ENCODE measurements at regions not wholly inside any gene's neighbourhood (a gene's known extent, or its start where the extent isn't known, plus 50 kb on each side); places are given as distances from the start of the nearest gene placed in this dataset.

DNA sequence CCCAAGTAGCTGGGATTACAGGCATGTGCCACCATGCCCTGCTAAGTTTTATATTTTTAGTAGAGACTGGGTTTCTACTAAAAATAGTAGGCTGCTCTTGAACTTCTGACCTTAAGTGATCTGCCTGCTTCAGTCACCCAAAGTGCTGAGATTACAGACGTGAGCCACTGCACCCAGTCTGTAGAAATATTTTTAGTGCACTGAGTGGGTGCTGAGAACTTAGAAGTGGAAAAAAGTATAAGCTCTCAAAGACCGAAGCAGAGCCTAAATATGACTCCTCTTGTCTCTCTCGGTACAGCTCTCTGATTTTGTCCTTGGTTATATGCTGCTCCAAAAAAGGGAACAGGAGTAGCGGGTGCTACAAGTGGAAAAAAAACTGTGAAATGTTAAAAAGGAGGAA, 353.8 kb upstream of the IZUMO3 start (continued):
- TF ChIP-seq, protein P1, sequence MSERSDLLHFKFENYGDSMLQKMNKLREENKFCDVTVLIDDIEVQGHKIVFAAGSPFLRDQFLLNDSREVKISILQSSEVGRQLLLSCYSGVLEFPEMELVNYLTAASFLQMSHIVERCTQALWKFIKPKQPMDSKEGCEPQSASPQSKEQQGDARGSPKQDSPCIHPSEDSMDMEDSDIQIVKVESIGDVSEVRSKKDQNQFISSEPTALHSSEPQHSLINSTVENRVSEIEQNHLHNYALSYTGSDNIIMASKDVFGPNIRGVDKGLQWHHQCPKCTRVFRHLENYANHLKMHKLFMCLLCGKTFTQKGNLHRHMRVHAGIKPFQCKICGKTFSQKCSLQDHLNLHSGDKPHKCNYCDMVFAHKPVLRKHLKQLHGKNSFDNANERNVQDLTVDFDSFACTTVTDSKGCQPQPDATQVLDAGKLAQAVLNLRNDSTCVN (tag by site-specific recombination; optimal IDR thresholded peaks at IDR 0.05), result no peak
- TF ChIP-seq ZFP3 (tag by site-specific recombination; IDR thresholded peaks at IDR 0.05; ENCODE audit: low read depth) (no peak), ZNF366 (tag by site-specific recombination; conservative IDR thresholded peaks at IDR 0.05) (no peak), ZNF23 (tag by site-specific recombination; IDR thresholded peaks at IDR 0.05; ENCODE audit: borderline replicate concordance) (no peak), ZNF747 (tag by site-specific recombination; IDR thresholded peaks at IDR 0.05) (no peak), ZNF610 (tag by site-specific recombination; IDR thresholded peaks at IDR 0.05; ENCODE audit: borderline replicate concordance) (no peak), ZNF114 (tag by site-specific recombination; IDR thresholded peaks at IDR 0.05) (no peak)
- TF ChIP-seq, protein P2, sequence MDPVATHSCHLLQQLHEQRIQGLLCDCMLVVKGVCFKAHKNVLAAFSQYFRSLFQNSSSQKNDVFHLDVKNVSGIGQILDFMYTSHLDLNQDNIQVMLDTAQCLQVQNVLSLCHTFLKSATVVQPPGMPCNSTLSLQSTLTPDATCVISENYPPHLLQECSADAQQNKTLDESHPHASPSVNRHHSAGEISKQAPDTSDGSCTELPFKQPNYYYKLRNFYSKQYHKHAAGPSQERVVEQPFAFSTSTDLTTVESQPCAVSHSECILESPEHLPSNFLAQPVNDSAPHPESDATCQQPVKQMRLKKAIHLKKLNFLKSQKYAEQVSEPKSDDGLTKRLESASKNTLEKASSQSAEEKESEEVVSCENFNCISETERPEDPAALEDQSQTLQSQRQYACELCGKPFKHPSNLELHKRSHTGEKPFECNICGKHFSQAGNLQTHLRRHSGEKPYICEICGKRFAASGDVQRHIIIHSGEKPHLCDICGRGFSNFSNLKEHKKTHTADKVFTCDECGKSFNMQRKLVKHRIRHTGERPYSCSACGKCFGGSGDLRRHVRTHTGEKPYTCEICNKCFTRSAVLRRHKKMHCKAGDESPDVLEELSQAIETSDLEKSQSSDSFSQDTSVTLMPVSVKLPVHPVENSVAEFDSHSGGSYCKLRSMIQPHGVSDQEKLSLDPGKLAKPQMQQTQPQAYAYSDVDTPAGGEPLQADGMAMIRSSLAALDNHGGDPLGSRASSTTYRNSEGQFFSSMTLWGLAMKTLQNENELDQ (tag by site-specific recombination; IDR thresholded peaks at IDR 0.05; ENCODE audit: low read depth), result no peak

DNA sequence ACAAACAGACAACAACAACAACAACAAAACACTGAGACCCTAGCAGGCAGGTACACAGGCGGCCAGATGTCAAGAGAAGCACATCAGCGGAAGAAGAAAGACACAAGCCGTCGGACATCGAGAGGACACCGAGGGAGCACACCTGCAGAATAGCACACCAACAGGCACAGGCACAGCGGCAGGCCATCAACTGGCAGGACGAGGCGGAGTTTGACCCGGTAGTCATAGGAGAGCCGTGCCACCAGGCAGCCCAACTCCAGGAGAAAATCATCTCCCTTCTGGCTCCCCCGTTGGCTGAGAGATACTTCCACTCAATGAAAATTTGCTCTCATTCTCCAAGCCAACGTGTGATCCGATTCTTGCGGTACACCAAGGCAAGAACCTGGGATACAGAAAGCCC, 352.1 kb upstream of the IZUMO3 start:
- H3K4me1 ChIP-seq (ENCODE audit: control insufficient read depth, insufficient read depth, low read length), result no peaks in the 10 kb centered on the region
- no peak overlapping the region for H3K4me3 ChIP-seq (ENCODE audit: low read depth, low read length)
- no peaks in the 10 kb centered on the region for H3K36me3 ChIP-seq (ENCODE audit: control insufficient read depth in 2 of 2, insufficient read depth in 1 of 2, low read length in 2 of 2)
- CTCF ChIA-PET, result no interaction called here
- no peaks in the 10 kb centered on the region for H3K9me3 ChIP-seq (ENCODE audit: control insufficient read depth, insufficient read depth, low read depth, low read length)
- no peak overlapping the region for H3K27ac ChIP-seq (ENCODE audit: extremely low read depth, low read depth, low read length)
- TF ChIP-seq GLIS1 (tag by site-specific recombination; IDR thresholded peaks at IDR 0.05) (no peak), ZEB2 (tag by site-specific recombination; IDR thresholded peaks at IDR 0.05) (no peak), ZNF433 (tag by site-specific recombination; IDR thresholded peaks at IDR 0.05; ENCODE audit: low read depth) (no peak), ZNF621 (tag by site-specific recombination; IDR thresholded peaks at IDR 0.05) (no peak), ZNF37A (tag by site-specific recombination; IDR thresholded peaks at IDR 0.05) (no peak), ZNF274 (IDR thresholded peaks at IDR 0.05; ENCODE audit: low read length) (no peak), ZNF274 (tag by site-specific recombination; IDR thresholded peaks at IDR 0.05; ENCODE audit: borderline replicate concordance) (no peak), OSR2 (tag by site-specific recombination; IDR thresholded peaks at IDR 0.05) (no peak), ZNF324 (tag by site-specific recombination; IDR thresholded peaks at IDR 0.05) (no peak), ZNF701 (tag by site-specific recombination; IDR thresholded peaks at IDR 0.05) (no peak), BCL11A (tag by site-specific recombination; IDR thresholded peaks at IDR 0.05; ENCODE audit: low read depth) (no peak), KLF10 (tag by site-specific recombination; IDR thresholded peaks at IDR 0.05) (no peak), SCRT2 (tag by site-specific recombination; IDR thresholded peaks at IDR 0.05) (no peak), BCL11B (tag by site-specific recombination; IDR thresholded peaks at IDR 0.05; ENCODE audit: low read depth) (no peak), ZNF629 (tag by site-specific recombination; IDR thresholded peaks at IDR 0.05) (no peak), KLF16 (tag by site-specific recombination; IDR thresholded peaks at IDR 0.05) (no peak), ZNF214 (tag by site-specific recombination; IDR thresholded peaks at IDR 0.05; ENCODE audit: borderline replicate concordance) (no peak)
- TF ChIP-seq, protein P3, sequence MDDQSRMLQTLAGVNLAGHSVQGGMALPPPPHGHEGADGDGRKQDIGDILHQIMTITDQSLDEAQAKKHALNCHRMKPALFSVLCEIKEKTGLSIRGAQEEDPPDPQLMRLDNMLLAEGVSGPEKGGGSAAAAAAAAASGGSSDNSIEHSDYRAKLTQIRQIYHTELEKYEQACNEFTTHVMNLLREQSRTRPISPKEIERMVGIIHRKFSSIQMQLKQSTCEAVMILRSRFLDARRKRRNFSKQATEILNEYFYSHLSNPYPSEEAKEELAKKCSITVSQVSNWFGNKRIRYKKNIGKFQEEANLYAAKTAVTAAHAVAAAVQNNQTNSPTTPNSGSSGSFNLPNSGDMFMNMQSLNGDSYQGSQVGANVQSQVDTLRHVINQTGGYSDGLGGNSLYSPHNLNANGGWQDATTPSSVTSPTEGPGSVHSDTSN (CRISPR knock-in tag; IDR thresholded peaks at IDR 0.05), result no peak
- TF ChIP-seq, protein P4, sequence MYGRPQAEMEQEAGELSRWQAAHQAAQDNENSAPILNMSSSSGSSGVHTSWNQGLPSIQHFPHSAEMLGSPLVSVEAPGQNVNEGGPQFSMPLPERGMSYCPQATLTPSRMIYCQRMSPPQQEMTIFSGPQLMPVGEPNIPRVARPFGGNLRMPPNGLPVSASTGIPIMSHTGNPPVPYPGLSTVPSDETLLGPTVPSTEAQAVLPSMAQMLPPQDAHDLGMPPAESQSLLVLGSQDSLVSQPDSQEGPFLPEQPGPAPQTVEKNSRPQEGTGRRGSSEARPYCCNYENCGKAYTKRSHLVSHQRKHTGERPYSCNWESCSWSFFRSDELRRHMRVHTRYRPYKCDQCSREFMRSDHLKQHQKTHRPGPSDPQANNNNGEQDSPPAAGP (tag by site-specific recombination; IDR thresholded peaks at IDR 0.05), result no peak
- POLR2A ChIA-PET, result no interaction called here

Measured in HEK293 (cell line).